ENCODE measurements at regions not wholly inside any gene's neighbourhood (a gene's known extent, or its start where the extent isn't known, plus 50 kb on each side); places are given as distances from the start of the nearest gene placed in this dataset.

DNA sequence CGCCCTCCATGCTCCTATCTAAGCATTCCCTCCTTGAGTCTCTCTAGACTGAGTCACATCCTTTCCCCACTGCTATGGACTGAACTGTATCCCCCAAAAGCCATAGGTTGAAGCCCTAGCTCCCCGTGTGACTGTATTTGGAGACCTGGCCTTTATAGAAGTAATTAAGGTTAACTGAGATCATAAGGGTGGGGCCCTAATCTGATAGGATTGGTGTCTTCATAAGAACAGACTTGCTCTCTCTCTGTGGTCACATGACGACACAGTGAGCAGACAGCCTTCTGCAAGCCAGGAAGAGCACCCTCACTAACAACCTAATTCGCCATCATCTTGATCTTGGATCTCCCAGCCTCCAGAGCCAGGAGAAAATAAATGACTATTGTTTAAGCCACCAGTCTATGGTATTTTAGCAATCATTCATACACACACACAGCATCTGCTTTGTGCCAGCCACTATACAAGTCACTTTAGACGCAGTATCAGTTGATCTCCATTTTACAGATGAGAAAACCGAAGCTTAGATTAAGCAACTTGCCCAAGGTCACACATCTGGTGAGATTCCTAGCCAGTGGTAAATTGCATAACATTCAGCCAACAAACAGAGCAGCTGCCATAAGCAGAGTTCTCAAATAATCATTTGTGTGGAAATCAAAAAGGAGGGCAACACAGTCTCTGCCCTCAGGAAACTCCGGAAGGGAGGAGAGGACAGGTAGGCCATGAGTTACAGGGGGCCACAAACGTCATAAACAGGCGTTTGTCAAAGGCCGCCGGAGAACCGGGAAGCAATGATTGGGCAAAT lies 66.3 kb upstream of the HES1 start:
- H3K27ac ChIP-seq = no peak overlapping the region
- WGBS, 2 donors = 62 to 72% methylated on average over 12 of the region's 12 CpGs
- DNase-seq = no peak

DNA sequence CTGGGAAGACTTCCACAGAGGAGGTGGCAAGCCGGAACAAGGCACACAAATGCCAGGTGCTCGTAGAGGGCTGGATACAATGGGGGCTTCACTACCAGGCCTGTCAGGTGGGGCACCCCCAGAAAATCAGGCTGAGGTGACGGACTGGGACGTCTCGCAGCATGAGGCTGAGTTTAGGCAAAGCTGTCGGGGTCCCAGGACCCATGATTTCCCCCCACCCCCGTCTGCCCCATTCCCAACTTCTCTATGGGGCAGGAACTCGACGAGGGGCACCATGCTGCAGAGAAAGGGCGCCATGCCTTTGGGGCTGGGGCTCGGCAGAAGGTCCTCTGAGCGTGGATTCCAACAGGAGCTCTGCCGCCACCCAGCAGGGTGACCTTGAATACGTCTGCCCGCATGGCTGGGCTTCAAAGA lies 65.7 kb upstream of the HES1 start:
- Histone ChIP-seq H3K27ac (peak overlapping the region in 1 of 2 donors; percentile 61), H3K36me3 (ENCODE audit: low read depth, missing control alignments) (no peaks in the 10 kb centered on the region), H3K9me3 (no peaks in the 10 kb centered on the region), H3K27me3 (no peaks in the 10 kb centered on the region), H3K4me1 (peaks cover 5% of the 10 kb centered on the region), H3K4me3 (peak overlapping the region; percentile 55 to 62)
- TF ChIP-seq, protein P1, sequence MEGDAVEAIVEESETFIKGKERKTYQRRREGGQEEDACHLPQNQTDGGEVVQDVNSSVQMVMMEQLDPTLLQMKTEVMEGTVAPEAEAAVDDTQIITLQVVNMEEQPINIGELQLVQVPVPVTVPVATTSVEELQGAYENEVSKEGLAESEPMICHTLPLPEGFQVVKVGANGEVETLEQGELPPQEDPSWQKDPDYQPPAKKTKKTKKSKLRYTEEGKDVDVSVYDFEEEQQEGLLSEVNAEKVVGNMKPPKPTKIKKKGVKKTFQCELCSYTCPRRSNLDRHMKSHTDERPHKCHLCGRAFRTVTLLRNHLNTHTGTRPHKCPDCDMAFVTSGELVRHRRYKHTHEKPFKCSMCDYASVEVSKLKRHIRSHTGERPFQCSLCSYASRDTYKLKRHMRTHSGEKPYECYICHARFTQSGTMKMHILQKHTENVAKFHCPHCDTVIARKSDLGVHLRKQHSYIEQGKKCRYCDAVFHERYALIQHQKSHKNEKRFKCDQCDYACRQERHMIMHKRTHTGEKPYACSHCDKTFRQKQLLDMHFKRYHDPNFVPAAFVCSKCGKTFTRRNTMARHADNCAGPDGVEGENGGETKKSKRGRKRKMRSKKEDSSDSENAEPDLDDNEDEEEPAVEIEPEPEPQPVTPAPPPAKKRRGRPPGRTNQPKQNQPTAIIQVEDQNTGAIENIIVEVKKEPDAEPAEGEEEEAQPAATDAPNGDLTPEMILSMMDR (IDR thresholded peaks at IDR 0.05) = no peak
- no peak for TF ChIP-seq POLR2A (IDR thresholded peaks at IDR 0.05)
- DNase-seq = no peak
- intact Hi-C loops (cut with DNase I; ENCODE audit: low total_unique reads) = no loop called here
- 54 to 88% methylated on average over 5 to 15 of the region's 15 CpGs for WGBS, 2 donors

More for the DNA sequence above, 66.3 kb upstream of the HES1 start:
- no peaks in the 10 kb centered on the region for H3K27me3 ChIP-seq
- H3K36me3 ChIP-seq (ENCODE audit: low read depth, missing control alignments) = no peaks in the 10 kb centered on the region
- intact Hi-C loops (cut with DNase I; ENCODE audit: low total_unique reads) = no loop called here
- H3K4me1 ChIP-seq = peaks cover 5% of the 10 kb centered on the region
- no peaks in the 10 kb centered on the region for H3K9me3 ChIP-seq
- TF ChIP-seq, protein P1 (IDR thresholded peaks at IDR 0.05) = no peak
- TF ChIP-seq POLR2A (IDR thresholded peaks at IDR 0.05) = no peak
- H3K4me3 ChIP-seq = peak overlapping the region in 1 of 2 donors; percentile 62

GRCh38 chr3:194070634-194071409 lies 65.1 kb upstream of the HES1 start:
- no peaks in the 10 kb centered on the region for H3K36me3 ChIP-seq (ENCODE audit: low read depth, missing control alignments)
- no peaks in the 10 kb centered on the region for H3K27me3 ChIP-seq
- WGBS, 2 donors = 1% methylated on average over 49 of the region's 84 CpGs; no CpG with 5 or more reads in 1 of the 2 donors
- no peaks in the 10 kb centered on the region for H3K9me3 ChIP-seq
- peak; percentile 84 for DNase-seq
- TF ChIP-seq, protein P1 (IDR thresholded peaks at IDR 0.05) = no peak
- no peak for TF ChIP-seq POLR2A (IDR thresholded peaks at IDR 0.05)
- H3K27ac ChIP-seq = peak overlapping the region in 1 of 2 donors; percentile 61
- peak overlapping the region; percentile 55 to 62 for H3K4me3 ChIP-seq
- peaks cover 5% of the 10 kb centered on the region for H3K4me1 ChIP-seq
- intact Hi-C loops (cut with DNase I; ENCODE audit: low total_unique reads) = no loop called here

GRCh38 chr3:194072097-194072428 lies 63.9 kb upstream of the HES1 start:
- peak overlapping the region in 1 of 2 donors; percentile 62 for H3K4me3 ChIP-seq
- DNase-seq = no peak
- H3K36me3 ChIP-seq (ENCODE audit: low read depth, missing control alignments) = no peaks in the 10 kb centered on the region
- intact Hi-C loops (cut with DNase I; ENCODE audit: low total_unique reads) = no loop called here
- H3K27ac ChIP-seq = no peak overlapping the region
- no peaks in the 10 kb centered on the region for H3K27me3 ChIP-seq
- peaks cover 5% of the 10 kb centered on the region for H3K4me1 ChIP-seq
- WGBS, 2 donors = 54 to 77% methylated on average over 9 of the region's 9 CpGs
- no peaks in the 10 kb centered on the region for H3K9me3 ChIP-seq
- no peak for TF ChIP-seq POLR2A (IDR thresholded peaks at IDR 0.05)
- TF ChIP-seq, protein P1 (IDR thresholded peaks at IDR 0.05) = no peak
